Neuronal stem cell (in vitro differentiated cells): ENCODE measurements at regions not wholly inside any gene's neighbourhood (a gene's known extent, or its start where the extent isn't known, plus 50 kb on each side); places are given as distances from the start of the nearest gene placed in this dataset.

ENCODE experiments used
- DNase-seq: peaks from one replicate; pipeline ENCODE4 v3.0.0-alpha.2; 2013; ENCODE audit warnings: low spot score
- H2AFZ ChIP-seq: one replicate; pipeline ENCODE4 v1.6.1; 2013; ENCODE audit warnings: mild to moderate bottlenecking, low read length, inconsistent platforms
- H2AK5ac ChIP-seq: 2 replicates; pipeline ENCODE4 v1.6.1; 2013; ENCODE audit warnings: low read depth, mild to moderate bottlenecking, inconsistent platforms, low read length, moderate library complexity, mixed read lengths
- H2BK120ac ChIP-seq: 2 replicates; pipeline ENCODE4 v1.6.1; 2013; ENCODE audit warnings: low read depth, mild to moderate bottlenecking, inconsistent platforms, low read length, moderate library complexity, mixed read lengths
- H2BK12ac ChIP-seq: one replicate; pipeline ENCODE4 v1.6.1; 2013; ENCODE audit warnings: low read length, inconsistent platforms
- H2BK15ac ChIP-seq: 2 replicates; pipeline ENCODE4 v1.6.1; 2013; ENCODE audit warnings: mild to moderate bottlenecking, low read length, inconsistent platforms, mixed read lengths
- H2BK5ac ChIP-seq: one replicate; pipeline ENCODE4 v1.6.1; 2013; ENCODE audit warnings: inconsistent platforms, mild to moderate bottlenecking, low read length, moderate library complexity
- H3K14ac ChIP-seq: one replicate; pipeline ENCODE4 v1.6.1; 2013; ENCODE audit warnings: low read length, inconsistent platforms
- H3K18ac ChIP-seq: 2 replicates; pipeline ENCODE4 v1.6.1; 2013; ENCODE audit warnings: low read length, inconsistent platforms
- H3K23ac ChIP-seq: 2 replicates; pipeline ENCODE4 v1.6.1; 2013; ENCODE audit warnings: low read depth, mild to moderate bottlenecking, mixed read lengths, low read length, inconsistent platforms; ENCODE audit not compliant: poor library complexity
- H3K27ac ChIP-seq: replicated peaks from 3 replicates; pipeline ENCODE4 v1.5.1; 2013; ENCODE audit warnings: low read length, inconsistent platforms
- H3K27me3 ChIP-seq, 3 experiments: 2 replicates each; pipeline ENCODE4 v1.6.1; 2013; ENCODE audit warnings: low read length in 3 of 3, mild to moderate bottlenecking in 2 of 3, inconsistent platforms in 1 of 3, low read depth in 1 of 3, mixed read lengths in 1 of 3, moderate library complexity in 1 of 3; ENCODE audit not compliant: control insufficient read depth in 3 of 3, insufficient read depth in 3 of 3
- H3K36me3 ChIP-seq, 2 donors: replicated peaks in 1 of 2; 2 replicates each; pipeline ENCODE4 v1.6.1; 2013; ENCODE audit warnings: low read length in 2 of 2; ENCODE audit not compliant: control insufficient read depth in 2 of 2, insufficient read depth in 2 of 2
- H3K4ac ChIP-seq: 2 replicates; pipeline ENCODE4 v1.6.1; 2013; ENCODE audit warnings: inconsistent platforms, mild to moderate bottlenecking, low read length, moderate library complexity
- H3K4me1 ChIP-seq, 2 donors: 1 replicate in 1 of 2; 2 replicates in 1 of 2; pipeline ENCODE4 v1.6.1; 2013; ENCODE audit warnings: low read length in 2 of 2, low read depth in 1 of 2; ENCODE audit not compliant: control insufficient read depth in 2 of 2, insufficient read depth in 1 of 2
- H3K4me2 ChIP-seq: one replicate; pipeline ENCODE4 v1.6.1; 2013; ENCODE audit warnings: mild to moderate bottlenecking, low read length, inconsistent platforms; ENCODE audit not compliant: insufficient read depth, poor library complexity, severe bottlenecking
- H3K4me3 ChIP-seq, 2 donors: 2 replicates each; pipeline ENCODE4 v1.5.1; 2013; ENCODE audit warnings: low read length in 2 of 2, mild to moderate bottlenecking in 2 of 2, inconsistent platforms in 1 of 2, moderate library complexity in 1 of 2
- H3K79me1 ChIP-seq: one replicate; pipeline ENCODE4 v1.6.1; 2013; ENCODE audit warnings: low read depth, mild to moderate bottlenecking, inconsistent platforms, low read length, moderate library complexity
- H3K9ac ChIP-seq: one replicate; pipeline ENCODE4 v1.6.1; 2013; ENCODE audit warnings: mild to moderate bottlenecking, low read depth, low read length, inconsistent platforms; ENCODE audit not compliant: poor library complexity
- H3K9me3 ChIP-seq, 2 donors: replicated peaks in 1 of 2; 2 replicates each; pipeline versions ENCODE3 to v1.6.1; 2013; ENCODE audit warnings: low read length in 2 of 2, mild to moderate bottlenecking in 2 of 2, inconsistent platforms in 1 of 2, low read depth in 1 of 2, mixed read lengths in 1 of 2, moderate library complexity in 1 of 2; ENCODE audit not compliant: control insufficient read depth in 2 of 2, insufficient read depth in 1 of 2
- H4K8ac ChIP-seq: one replicate; pipeline ENCODE4 v1.6.1; 2013; ENCODE audit warnings: low read depth, mild to moderate bottlenecking, inconsistent platforms, low read length, moderate library complexity
- H4K91ac ChIP-seq: one replicate; pipeline ENCODE4 v1.6.1; 2013; ENCODE audit warnings: low read length, low read depth, mild to moderate bottlenecking, inconsistent platforms; ENCODE audit not compliant: poor library complexity
- WGBS, 2 donors: extraction: QIAGEN DNeasy Blood & Tissue Kit; methylation state at CpG; one replicate each; pipeline ENCODE4 v1.1.7; 2013; ENCODE audit warnings: missing lambda C conversion rate in 2 of 2, mixed read lengths in 1 of 2; ENCODE audit not compliant: insufficient read length in 2 of 2, insufficient replicate concordance in 1 of 2; ENCODE audit errors: extremely low coverage in 2 of 2; 5-methylcytosine and 5-hydroxymethylcytosine counted together

- peak overlapping the region; percentile 94 for H3K18ac ChIP-seq
Observed at GRCh38 chr10:132478341-132479023, 59.1 kb upstream of the INPP5A start.

GRCh38 chr10:132479024-132479602 is 58.5 kb upstream of the INPP5A start:
- Histone ChIP-seq H2AFZ (no peak overlapping the region), H2AK5ac (peak overlapping the region; percentile 31), H3K14ac (peak overlapping the region; percentile 73), H4K8ac (no peak overlapping the region), H3K36me3 (no peaks in the 10 kb centered on the region), H3K4ac (no peak overlapping the region), H3K18ac (peak overlapping the region; percentile 24), H3K27me3 (no peaks in the 10 kb centered on the region), H3K9me3 (peaks cover 0 to 4% of the 10 kb centered on the region in 2 donors), H3K27ac (no peak overlapping the region), H3K9ac (no peak overlapping the region), H2BK15ac (no peak overlapping the region), H3K4me1 (peaks cover 16 to 24% of the 10 kb centered on the region in 2 donors), H3K4me3 (peak overlapping the region in 1 of 2 donors; percentile 46), H4K91ac (no peak overlapping the region), H2BK12ac (no peak overlapping the region), H3K4me2 (no peak overlapping the region), H2BK5ac (no peak overlapping the region), H2BK120ac (no peak overlapping the region), H3K23ac (no peak overlapping the region), H3K79me1 (peaks cover 1% of the 10 kb centered on the region)
- WGBS, 2 donors = no CpG with 5 or more reads among the region's 14 CpGs
- no peak for DNase-seq

More at GRCh38 chr10:132478341-132479023, 59.1 kb upstream of the INPP5A start:
- no CpG with 5 or more reads among the region's 18 CpGs for WGBS, 2 donors
- Histone ChIP-seq H3K4ac (peak overlapping the region; percentile 19), H3K14ac (peak overlapping the region; percentile 73), H2BK120ac (peak overlapping the region; percentile 89), H3K4me3 (peak overlapping the region in 1 of 2 donors; percentile 46), H3K9me3 (peaks cover 0 to 4% of the 10 kb centered on the region in 2 donors), H3K4me1 (peaks cover 16 to 24% of the 10 kb centered on the region in 2 donors), H3K79me1 (peaks cover 1% of the 10 kb centered on the region), H2BK15ac (peak overlapping the region; percentile 75), H2AK5ac (peak overlapping the region; percentile 31), H2AFZ (no peak overlapping the region), H3K27me3 (no peaks in the 10 kb centered on the region), H2BK5ac (peak overlapping the region; percentile 55), H3K36me3 (no peaks in the 10 kb centered on the region), H4K91ac (no peak overlapping the region), H4K8ac (peak overlapping the region; percentile 52), H3K4me2 (no peak overlapping the region), H3K9ac (no peak overlapping the region), H2BK12ac (peak overlapping the region; percentile 44), H3K27ac (no peak overlapping the region), H3K23ac (no peak overlapping the region)
- no peak for DNase-seq

GRCh38 chr10:132479603-132480221 is 57.9 kb upstream of the INPP5A start:
- DNase-seq = no peak
- no CpG with 5 or more reads among the region's 14 CpGs for WGBS, 2 donors
- peak overlapping the region; percentile 47 for H3K14ac ChIP-seq

DNA sequence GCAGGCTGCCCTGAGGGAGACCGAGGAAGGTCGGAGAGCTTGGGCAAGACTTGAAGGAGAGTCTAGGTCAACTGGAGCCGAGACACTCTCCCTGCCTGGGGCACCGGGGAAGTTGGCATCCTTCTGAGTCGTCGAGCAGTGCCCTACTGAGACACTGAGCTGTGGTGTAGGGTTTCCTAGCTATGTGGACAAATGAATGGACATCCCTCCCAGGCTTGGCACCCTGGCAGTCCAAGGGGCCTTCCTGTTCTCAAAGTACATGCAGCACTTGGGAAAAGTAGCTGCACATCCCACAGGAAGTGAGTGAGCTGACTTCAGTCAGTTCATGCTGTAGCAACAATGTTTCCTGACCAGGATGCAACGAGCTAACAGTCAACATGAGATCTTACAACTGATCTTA is 57.2 kb upstream of the INPP5A start:
- Histone ChIP-seq H2BK120ac (no peak overlapping the region), H3K23ac (no peak overlapping the region), H3K4ac (no peak overlapping the region), H3K9ac (no peak overlapping the region), H2BK5ac (no peak overlapping the region), H3K79me1 (peaks cover 1% of the 10 kb centered on the region), H3K14ac (no peak overlapping the region), H3K4me1 (peaks cover 16 to 24% of the 10 kb centered on the region in 2 donors), H3K27me3 (no peaks in the 10 kb centered on the region), H3K18ac (no peak overlapping the region), H2AK5ac (peak overlapping the region; percentile 24), H4K91ac (no peak overlapping the region), H3K9me3 (peaks cover 0 to 4% of the 10 kb centered on the region in 2 donors), H4K8ac (no peak overlapping the region), H2BK12ac (no peak overlapping the region), H3K4me2 (no peak overlapping the region), H3K27ac (no peak overlapping the region), H3K36me3 (no peaks in the 10 kb centered on the region), H2BK15ac (no peak overlapping the region), H3K4me3 (no peak overlapping the region), H2AFZ (no peak overlapping the region)
- no peak for DNase-seq
- no CpG with 5 or more reads among the region's 7 CpGs for WGBS, 2 donors

More at GRCh38 chr10:132479603-132480221, 57.9 kb upstream of the INPP5A start:
- Histone ChIP-seq H3K27me3 (no peaks in the 10 kb centered on the region), H3K4me2 (no peak overlapping the region), H3K36me3 (no peaks in the 10 kb centered on the region), H3K4me3 (peak overlapping the region in 1 of 2 donors; percentile 32), H3K4me1 (peaks cover 16 to 24% of the 10 kb centered on the region in 2 donors), H2BK12ac (no peak overlapping the region), H3K23ac (no peak overlapping the region), H4K91ac (no peak overlapping the region), H3K9ac (no peak overlapping the region), H2BK120ac (no peak overlapping the region), H3K4ac (peak overlapping the region; percentile 79), H3K79me1 (peaks cover 1% of the 10 kb centered on the region), H3K9me3 (peaks cover 0 to 4% of the 10 kb centered on the region in 2 donors), H4K8ac (no peak overlapping the region), H3K18ac (no peak overlapping the region), H2AK5ac (peak overlapping the region; percentile 24), H2BK5ac (no peak overlapping the region), H2BK15ac (no peak overlapping the region), H2AFZ (no peak overlapping the region), H3K27ac (no peak overlapping the region)
